HG03457 (cell line): ENCODE measurements at regions not wholly inside any gene's neighbourhood (a gene's known extent, or its start where the extent isn't known, plus 50 kb on each side); places are given as distances from the start of the nearest gene placed in this dataset.
"Not testable (repeated sequence)": the region's sequence is repeated elsewhere in the genome, so short reads cannot be mapped to it uniquely, and the experiment has no call there.

Experiments
- ATAC-seq: cut with Tn5 transposase; IDR thresholded peaks from one replicate; pipeline ENCODE4 v1.9.1; 2021; ENCODE audit warnings: moderate number of reproducible peaks; ENCODE audit not compliant: unreplicated experiment

DNA sequence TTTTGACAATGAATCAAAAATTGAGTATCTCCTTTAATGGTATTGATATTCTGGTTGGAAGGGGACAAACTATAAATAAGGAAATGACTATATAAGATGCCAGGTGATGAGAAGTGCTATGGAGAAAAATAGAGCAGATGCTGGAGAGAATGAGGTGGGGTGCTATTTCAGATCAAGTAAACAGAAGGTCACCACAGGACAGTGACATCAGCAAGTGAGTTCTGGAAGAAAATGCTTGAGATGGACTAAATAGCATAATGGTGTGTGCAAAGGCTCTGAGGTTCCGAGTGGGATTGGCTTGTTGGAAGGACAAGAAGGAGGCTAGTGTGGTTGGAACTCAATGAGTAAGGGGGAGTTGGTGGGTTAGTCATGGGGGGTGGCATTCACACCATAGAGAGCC lies 157.5 kb upstream of the SGCD start:
- ATAC-seq: no peak

DNA sequence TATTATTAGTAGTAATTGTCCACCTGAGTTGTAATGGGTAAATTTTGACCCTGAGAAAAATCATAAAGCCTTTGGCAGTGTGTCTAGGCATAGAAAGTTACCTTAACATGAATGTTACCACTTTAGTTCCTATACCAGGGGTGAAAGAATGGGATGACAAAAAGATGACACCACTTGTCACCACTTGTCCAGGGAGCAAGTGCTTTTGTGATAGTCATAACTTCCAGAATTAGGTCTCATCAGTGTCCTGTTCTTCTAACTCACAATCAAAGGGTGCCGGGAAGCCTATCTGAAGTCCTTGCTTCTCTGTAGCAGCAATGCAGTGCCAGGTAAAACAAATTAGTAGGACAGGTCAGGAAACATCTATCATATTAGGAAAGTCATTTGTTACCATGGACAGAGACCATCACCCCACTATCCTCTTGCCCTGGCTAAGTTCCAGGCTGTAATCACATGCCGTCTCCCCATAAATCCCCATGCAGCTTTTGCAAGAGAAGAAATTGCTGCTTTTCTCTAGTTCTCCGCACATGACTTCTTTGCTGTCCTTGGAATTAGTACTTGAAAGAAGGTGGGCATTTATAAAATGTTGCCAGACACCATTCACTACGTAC lies 156.5 kb upstream of the SGCD start:
- no peak for ATAC-seq

- ATAC-seq: no peak
Observed at GRCh38 chr5:156174225-156174624, 152.7 kb upstream of the SGCD start.

GRCh38 chr5:156178117-156178516 lies 148.8 kb upstream of the SGCD start:
- no peak for ATAC-seq

GRCh38 chr5:156181656-156182055 lies 145.3 kb upstream of the SGCD start:
- no peak for ATAC-seq

DNA sequence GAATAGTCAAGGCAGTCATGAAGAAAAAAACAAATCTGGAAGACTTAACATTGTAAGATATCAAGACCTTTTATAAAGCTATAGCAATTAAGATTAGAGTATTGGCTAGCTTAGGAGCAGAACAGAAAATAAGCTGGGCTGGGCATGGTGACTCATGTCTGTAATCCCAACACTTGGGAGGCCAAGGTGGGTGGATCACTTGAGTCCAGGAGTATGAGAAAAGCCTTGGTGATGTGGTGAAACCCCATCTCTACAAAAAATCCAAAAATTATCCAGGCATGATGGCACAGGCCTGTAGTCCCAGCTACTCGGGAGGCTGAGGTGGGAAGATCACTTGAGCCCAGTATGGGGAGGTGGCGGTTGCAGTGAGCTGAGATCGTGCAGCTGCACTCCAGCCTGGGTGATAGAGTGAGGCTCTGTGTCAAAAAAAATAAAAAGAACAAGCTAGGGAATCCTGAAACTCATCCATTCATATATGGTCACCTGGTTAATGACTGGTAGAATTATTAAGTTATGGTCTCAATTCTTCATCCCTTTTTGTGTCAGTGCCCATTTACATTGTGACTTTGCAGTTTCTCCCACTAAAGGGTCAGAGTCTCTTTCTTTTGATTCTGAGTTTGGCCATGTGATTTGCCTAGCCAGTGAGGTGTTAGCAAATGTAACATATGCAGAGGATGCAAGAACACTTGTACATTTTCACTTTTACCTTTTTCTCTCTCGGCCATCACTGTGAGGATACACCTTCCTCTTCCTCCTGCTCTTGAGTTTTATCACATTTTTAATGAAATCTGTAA lies 144.6 kb upstream of the SGCD start:
- ATAC-seq: no peak

GRCh38 chr5:156186760-156187159 lies 140.2 kb upstream of the SGCD start:
- no peak for ATAC-seq

DNA sequence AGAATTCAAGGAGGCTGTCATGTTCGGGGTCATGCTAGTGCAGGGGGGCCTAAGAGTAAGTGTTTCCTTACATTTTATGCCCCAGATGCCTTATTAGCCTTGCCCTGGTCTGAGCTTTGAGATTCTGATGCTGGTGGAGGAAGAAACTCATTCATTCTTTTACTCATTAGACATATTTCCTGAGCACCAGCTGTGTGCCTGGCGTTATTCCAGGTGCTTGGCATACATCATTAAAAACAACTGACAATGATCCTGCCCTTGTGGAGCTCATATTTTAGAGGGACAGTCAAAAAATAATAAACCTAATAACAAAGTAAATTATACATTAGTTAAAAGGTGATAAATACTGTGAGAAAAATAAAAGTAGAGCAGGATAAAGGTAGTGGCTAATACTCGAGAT lies 138.9 kb upstream of the SGCD start:
- ATAC-seq: no peak

- no peak for ATAC-seq
Observed at GRCh38 chr5:156189628-156190027, 137.3 kb upstream of the SGCD start.

DNA sequence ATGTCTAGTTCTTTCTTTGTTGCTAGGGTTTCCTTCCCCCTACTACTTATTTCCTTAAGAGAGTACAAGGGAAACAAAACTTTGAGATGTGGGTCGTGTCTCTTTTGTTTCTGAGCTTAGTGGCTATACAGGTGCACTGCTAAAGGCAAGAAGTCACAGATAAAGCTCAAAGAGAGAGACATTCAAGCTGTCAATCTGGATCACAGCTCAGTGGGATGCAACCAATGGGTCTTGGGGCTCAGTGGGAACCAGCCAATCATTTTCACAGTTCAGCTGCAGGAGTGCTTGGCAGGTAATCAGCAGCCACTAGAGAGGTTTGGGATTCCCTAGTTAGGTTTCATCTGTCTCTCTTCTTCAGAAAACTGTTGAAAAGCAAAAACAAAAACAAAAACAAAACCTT lies 135.4 kb upstream of the SGCD start:
- no peak for ATAC-seq

GRCh38 chr5:156197042-156197635 lies 129.8 kb upstream of the SGCD start:
- no peak for ATAC-seq

- no peak for ATAC-seq
Observed at GRCh38 chr5:156199045-156199444, 127.9 kb upstream of the SGCD start.

GRCh38 chr5:156200938-156201787 lies 125.8 kb upstream of the SGCD start:
- no peak for ATAC-seq

GRCh38 chr5:156201788-156202403 lies 125.1 kb upstream of the SGCD start:
- ATAC-seq: no peak

GRCh38 chr5:156208271-156208670 lies 118.7 kb upstream of the SGCD start:
- no peak for ATAC-seq

DNA sequence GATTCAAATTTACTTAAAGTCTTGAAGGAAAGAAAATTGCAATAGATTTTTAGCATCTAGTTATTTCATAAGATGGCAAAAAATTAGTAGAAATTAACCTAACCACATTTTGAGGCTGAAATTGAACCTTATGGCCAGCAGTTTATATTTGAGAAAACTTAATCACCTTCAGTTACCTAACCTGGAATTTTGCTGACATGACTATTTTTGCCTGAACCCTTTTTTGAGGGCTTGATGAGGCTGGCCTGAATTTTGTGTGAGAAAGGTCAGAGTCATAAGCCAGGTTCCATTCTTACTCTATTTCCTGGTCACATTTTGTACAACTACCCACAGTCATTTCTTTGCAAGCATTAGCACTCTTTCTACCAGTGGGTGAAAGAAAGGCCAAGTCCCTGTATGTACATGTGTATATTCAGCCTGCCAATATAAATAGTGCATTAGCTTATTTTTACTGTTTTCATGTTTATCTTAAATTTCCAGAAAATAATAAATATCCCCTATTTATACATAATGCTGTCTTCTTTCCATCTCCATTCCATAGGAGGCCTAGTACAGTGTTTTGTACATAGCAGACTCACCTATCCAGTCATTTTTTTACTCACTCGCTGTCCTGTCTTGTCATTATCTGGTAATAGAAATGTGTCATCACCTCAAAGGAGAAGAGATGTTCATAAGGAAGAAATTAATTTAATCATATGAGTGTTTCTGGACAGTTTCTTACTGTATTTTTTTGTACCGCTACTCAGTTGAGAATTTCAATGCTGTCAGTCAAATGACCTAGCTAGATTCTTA lies 108.4 kb upstream of the SGCD start:
- ATAC-seq: no peak

GRCh38 chr5:156219483-156220005 lies 107.4 kb upstream of the SGCD start:
- ATAC-seq: no peak

DNA sequence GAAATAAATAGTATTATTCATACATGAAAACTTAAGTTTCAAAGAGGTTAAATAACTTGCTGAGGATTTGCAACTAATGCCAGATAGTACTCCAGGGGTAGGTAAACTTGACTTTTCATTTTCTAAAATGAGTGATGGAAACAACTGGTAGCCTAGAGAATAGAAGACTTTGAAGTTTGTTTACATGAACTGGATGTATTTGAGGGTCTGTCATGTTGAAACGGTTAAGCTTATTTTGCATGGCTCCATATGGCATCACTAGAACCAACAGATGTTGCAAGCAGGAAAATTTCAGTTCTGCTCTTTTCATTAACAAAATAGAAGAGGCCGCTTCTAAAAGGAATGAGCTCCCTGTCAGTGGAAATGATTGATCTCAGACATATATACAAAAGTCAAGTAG lies 105.1 kb upstream of the SGCD start:
- no peak for ATAC-seq

- no peak for ATAC-seq
Observed at GRCh38 chr5:156223547-156223946, 103.4 kb upstream of the SGCD start.

DNA sequence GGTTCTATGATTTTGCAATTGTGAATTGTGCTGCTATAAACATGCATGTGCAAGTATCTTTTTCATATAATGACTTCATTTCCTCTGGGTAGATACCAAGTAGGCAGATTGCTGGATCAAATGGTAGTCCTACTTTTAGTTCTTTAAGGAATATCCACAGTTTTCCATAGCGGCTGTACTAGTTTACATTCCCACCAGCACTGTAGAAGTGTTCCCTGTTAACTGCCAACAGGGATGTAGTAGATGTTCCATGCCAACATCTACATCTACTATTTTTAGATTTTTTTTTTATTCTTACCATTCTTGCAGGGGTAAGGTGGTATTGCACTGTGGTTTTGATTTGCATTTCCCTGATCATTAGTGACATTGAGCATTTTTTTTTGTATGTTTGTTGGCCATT lies 100.5 kb upstream of the SGCD start:
- ATAC-seq: not testable (repeated sequence)
